AG09319 (cell line): ENCODE measurements at regions not wholly inside any gene's neighbourhood (a gene's known extent, or its start where the extent isn't known, plus 50 kb on each side); places are given as distances from the start of the nearest gene placed in this dataset.

Source experiments
- DNase-seq: peaks from one replicate; pipeline ENCODE4 v3.0.0-alpha.2; 2010; ENCODE audit warnings: low read depth; ENCODE audit errors: extremely low read depth
- CTCF ChIP-seq: IDR thresholded peaks from 2 replicates; pipeline ENCODE4 v1.5.1; 2011; ENCODE audit warnings: low read depth, mild to moderate bottlenecking, inconsistent platforms, low read length, moderate library complexity

- TF ChIP-seq CTCF = no peak
Measured at GRCh38 chr3:157786211-157786610, 283.0 kb upstream of the VEPH1 start.

GRCh38 chr3:157785102-157785826 lies 282.0 kb upstream of the VEPH1 start:
- DNase-seq = peak; percentile 62
- no peak for TF ChIP-seq CTCF

More at GRCh38 chr3:157786211-157786610, 283.0 kb upstream of the VEPH1 start:
- DNase-seq = peak; percentile 85

- no peak for DNase-seq
Measured at GRCh38 chr3:157782236-157782635, 279.0 kb upstream of the VEPH1 start.

GRCh38 chr3:157776861-157777260 lies 273.6 kb upstream of the VEPH1 start:
- no peak for TF ChIP-seq CTCF
- no peak for DNase-seq

More at GRCh38 chr3:157782236-157782635, 279.0 kb upstream of the VEPH1 start:
- TF ChIP-seq CTCF = no peak

- DNase-seq = no peak
- TF ChIP-seq CTCF = no peak
Measured at GRCh38 chr3:157775446-157775845, 272.2 kb upstream of the VEPH1 start.

GRCh38 chr3:157769378-157769777 lies 266.2 kb upstream of the VEPH1 start:
- no peak for TF ChIP-seq CTCF
- no peak for DNase-seq

GRCh38 chr3:157767607-157768006 lies 264.4 kb upstream of the VEPH1 start:
- DNase-seq = no peak
- no peak for TF ChIP-seq CTCF
